Activated naive CD8-positive, alpha-beta T cell treated with anti-CD3 and anti-CD28 coated beads, Interleukin-2, amount 50 U/mL, for 24 hours (primary cell): ENCODE measurements at regions not wholly inside any gene's neighbourhood (a gene's known extent, or its start where the extent isn't known, plus 50 kb on each side); places are given as distances from the start of the nearest gene placed in this dataset.
"Not testable (repeated sequence)": the region's sequence is repeated elsewhere in the genome, so short reads cannot be mapped to it uniquely, and the experiment has no call there.

Experiments used
- ATAC-seq: fragments of 150-1000 bp; cut with Tn5 transposase; one replicate; pipeline ENCODE4 v1.10.0; 2021
- DNase-seq: peaks from one replicate; pipeline ENCODE4 v3.0.0; 2021
- H3K27ac Mint-ChIP-seq: one replicate; pipeline ENCODE4 v1.8.0; 2021; ENCODE audit warnings: mild to moderate bottlenecking, mixed read lengths
- H3K27me3 Mint-ChIP-seq: one replicate; pipeline ENCODE4 v1.8.0; 2021; ENCODE audit warnings: mixed read lengths
- H3K36me3 Mint-ChIP-seq: one replicate; pipeline ENCODE4 v1.8.0; 2021; ENCODE audit warnings: low read depth, mixed read lengths
- H3K4me1 Mint-ChIP-seq: one replicate; pipeline ENCODE4 v1.8.0; 2021; ENCODE audit warnings: mixed read lengths
- H3K4me3 Mint-ChIP-seq: one replicate; pipeline ENCODE4 v1.8.0; 2021; ENCODE audit warnings: mild to moderate bottlenecking, moderate library complexity, mixed read lengths
- H3K9me3 Mint-ChIP-seq: one replicate; pipeline ENCODE4 v1.8.0; 2021; ENCODE audit warnings: mixed read lengths

DNA sequence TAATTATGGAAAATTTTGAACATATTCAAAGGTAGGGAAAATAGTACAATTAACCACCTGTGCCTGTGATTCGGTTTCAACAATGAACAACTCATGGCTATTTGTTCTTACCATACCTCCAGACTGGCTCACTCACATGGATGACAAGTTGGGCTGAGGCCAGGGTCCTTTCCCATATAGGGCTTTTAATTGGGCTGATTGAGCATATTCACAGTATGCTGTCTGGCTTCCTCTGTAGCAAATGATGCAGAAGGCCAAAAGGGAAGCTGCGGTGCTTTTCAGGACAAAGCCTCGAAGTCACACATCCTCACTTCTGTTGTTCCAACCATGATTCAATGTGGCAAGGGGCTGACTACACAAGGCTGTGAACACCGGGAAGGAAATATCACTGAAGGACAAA is 297.5 kb upstream of the SLC16A7 start:
- Mint-ChIP-seq H3K27ac (no peak overlapping the region), H3K9me3 (peaks cover 18% of the 10 kb centered on the region), H3K4me3 (no peak overlapping the region), H3K4me1 (no peaks in the 10 kb centered on the region), H3K27me3 (no peaks in the 10 kb centered on the region), H3K36me3 (no peaks in the 10 kb centered on the region)
- no peak for ATAC-seq
- DNase-seq = no peak

DNA sequence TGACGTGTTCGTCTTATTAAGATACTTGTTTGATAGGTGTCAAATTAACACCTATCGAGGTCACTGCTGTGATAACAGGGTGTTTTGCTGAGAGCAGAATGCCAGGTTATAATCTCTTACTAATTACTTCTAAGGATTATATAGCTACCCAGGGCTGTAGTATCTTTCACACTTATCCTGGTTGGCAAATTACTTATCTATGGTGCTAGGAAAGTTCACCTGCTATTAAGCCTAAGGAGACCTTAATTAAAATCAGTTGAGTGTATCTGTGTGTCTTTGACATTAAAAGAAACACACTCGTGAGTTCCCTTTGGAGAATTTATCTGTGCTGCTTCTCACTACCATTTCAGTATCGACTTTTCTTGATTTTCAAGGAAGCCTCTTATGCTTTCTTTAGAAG is 301.6 kb upstream of the SLC16A7 start:
- H3K4me3 Mint-ChIP-seq = no peak overlapping the region
- H3K4me1 Mint-ChIP-seq = no peaks in the 10 kb centered on the region
- H3K27ac Mint-ChIP-seq = no peak overlapping the region
- no peaks in the 10 kb centered on the region for H3K27me3 Mint-ChIP-seq
- DNase-seq (no peak), ATAC-seq (no peak)
- H3K36me3 Mint-ChIP-seq = no peaks in the 10 kb centered on the region
- peaks cover 8% of the 10 kb centered on the region for H3K9me3 Mint-ChIP-seq

DNA sequence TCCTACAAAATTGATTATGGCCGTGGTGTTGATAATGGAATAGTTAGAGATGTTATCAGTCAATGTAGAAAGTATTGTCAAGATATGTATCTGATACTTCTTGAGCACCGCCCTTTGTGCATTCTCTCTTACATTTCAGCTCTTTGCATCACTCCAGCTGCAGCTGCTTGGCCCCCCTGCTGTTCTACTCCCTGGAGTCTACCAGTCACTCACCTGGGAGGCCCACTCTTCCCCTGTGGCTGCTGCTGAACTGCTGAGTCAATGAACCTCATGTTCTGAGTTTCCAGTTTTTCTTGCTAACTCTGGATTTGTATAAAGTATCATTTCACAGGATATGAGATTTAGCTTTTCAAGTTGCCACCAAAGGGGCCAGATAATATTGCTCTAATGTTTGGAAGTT is 312.8 kb upstream of the SLC16A7 start:
- no peak overlapping the region for H3K4me3 Mint-ChIP-seq
- H3K27ac Mint-ChIP-seq = no peak overlapping the region
- DNase-seq (no peak), ATAC-seq (no peak)
- no peaks in the 10 kb centered on the region for H3K36me3 Mint-ChIP-seq
- H3K27me3 Mint-ChIP-seq = no peaks in the 10 kb centered on the region
- no peaks in the 10 kb centered on the region for H3K9me3 Mint-ChIP-seq
- no peaks in the 10 kb centered on the region for H3K4me1 Mint-ChIP-seq

DNA sequence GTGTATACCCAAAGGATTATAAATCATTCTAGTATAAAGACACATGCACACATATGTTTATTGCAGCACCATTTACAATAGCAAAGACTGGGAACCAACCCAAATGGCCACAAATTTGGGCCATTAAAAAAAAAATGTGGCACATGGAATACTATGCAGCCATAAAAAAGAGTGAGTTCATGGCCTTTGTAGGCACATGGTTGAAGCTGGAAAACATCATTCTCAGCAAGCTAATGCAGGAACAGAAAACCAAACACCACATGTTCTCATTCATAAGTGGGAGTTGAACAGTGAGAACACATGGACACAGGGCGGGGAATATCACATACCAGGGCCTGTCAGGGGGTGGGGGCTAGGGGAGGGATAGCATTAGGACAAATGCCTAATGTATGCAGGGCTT is 322.3 kb upstream of the SLC16A7 start:
- ATAC-seq, H3K27ac Mint-ChIP-seq, DNase-seq, H3K36me3 Mint-ChIP-seq, H3K4me3 Mint-ChIP-seq, H3K27me3 Mint-ChIP-seq, H3K4me1 Mint-ChIP-seq: not testable (repeated sequence)
- H3K9me3 Mint-ChIP-seq = peaks cover 20% of the 10 kb centered on the region

DNA sequence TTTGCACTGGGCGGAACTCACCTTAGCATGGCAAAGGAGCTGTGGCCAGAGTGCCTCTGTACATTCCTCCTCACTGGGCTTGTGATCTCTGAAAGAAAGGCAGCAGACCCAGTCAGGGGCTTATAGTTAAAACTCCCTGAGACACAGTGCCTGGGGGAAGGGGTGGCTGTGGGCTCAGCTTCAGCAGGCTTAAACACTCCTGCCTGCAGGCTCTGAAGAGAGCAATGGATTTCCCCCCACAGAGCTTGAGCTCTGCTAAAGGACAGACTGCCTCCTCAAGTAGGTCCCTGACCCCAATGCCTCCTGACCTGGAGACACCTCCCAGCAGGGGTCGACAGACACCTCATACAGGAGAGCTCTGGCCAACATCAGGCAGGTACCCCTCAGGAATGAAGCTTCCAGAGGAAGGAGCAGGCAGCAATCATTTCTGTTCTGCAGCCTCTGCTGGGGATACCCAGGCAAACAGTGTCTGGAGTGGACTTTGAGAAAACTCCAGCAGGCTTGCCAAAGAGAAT is 327.5 kb upstream of the SLC16A7 start:
- Mint-ChIP-seq H3K36me3 (no peaks in the 10 kb centered on the region), H3K27ac (no peak overlapping the region), H3K9me3 (peaks cover 14% of the 10 kb centered on the region), H3K4me1 (no peaks in the 10 kb centered on the region), H3K27me3 (no peaks in the 10 kb centered on the region), H3K4me3 (no peak overlapping the region)
- DNase-seq (no peak), ATAC-seq (no peak)

DNA sequence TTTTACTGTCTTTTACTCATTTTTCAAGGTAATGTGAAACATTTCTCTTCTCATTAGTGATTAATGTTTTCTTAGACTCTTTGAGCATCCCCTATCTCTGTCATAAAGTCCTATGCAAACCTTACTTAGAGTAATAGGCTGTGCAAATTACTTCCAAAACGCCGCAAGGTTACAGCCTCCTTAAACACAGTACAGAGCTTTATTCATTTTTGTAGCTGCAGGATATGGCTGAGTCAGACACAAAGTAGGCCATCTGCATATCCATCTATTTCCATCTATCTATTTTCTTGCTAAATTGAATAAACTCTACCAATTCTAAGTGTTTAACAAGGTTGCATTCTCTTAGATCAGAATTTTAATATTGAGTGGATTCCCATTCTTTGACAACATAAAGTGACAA is 335.6 kb upstream of the SLC16A7 start:
- no peaks in the 10 kb centered on the region for H3K27me3 Mint-ChIP-seq
- ATAC-seq (no peak), DNase-seq (no peak)
- H3K4me3 Mint-ChIP-seq = no peak overlapping the region
- no peaks in the 10 kb centered on the region for H3K4me1 Mint-ChIP-seq
- H3K36me3 Mint-ChIP-seq = no peaks in the 10 kb centered on the region
- H3K27ac Mint-ChIP-seq = no peak overlapping the region
- H3K9me3 Mint-ChIP-seq = peaks cover 9% of the 10 kb centered on the region

DNA sequence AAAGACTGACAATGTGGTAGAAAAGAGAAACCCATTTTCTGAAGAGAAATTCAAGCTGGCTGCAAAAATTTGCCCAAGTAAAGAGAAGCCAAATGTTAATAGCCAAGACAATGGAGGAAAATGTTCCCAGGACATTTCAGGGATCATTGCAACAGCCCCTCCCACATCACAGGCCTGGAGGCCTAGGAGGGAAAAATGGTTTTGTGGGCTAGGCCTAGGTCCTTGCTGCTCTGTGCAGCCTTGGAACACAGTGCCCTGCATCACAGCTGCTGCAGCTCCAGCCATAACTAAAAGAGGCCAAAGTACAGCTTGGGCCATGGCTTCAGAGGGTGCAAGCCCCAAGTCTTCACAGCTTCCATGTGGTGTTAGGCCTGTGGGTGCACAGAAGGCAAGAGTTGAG is 332.4 kb upstream of the LRIG3 start:
- ATAC-seq = no peak
- no peak overlapping the region for H3K27ac Mint-ChIP-seq
- H3K9me3 Mint-ChIP-seq = peaks cover 25% of the 10 kb centered on the region
- DNase-seq = no peak
- no peaks in the 10 kb centered on the region for H3K4me1 Mint-ChIP-seq
- no peaks in the 10 kb centered on the region for H3K27me3 Mint-ChIP-seq
- no peak overlapping the region for H3K4me3 Mint-ChIP-seq
- H3K36me3 Mint-ChIP-seq = no peaks in the 10 kb centered on the region

DNA sequence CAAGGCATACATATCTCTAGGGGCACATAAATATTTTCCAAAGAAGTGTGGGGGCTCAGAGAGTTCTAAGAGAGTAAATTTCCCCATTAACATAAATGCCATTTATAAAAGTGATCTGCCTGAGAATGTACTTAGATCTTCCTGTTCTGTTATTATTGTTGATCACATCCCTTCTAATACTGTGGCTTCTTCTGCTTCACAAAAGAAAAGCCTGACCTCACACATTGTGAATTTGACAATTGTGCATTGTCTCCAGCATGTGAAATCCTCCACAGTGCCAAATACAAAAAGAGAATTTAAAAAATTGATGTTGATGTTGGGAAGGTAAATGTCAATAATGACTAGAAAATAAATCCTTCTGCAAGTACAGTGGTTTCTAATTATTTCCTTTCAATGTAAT is 330.5 kb upstream of the LRIG3 start:
- no peak for ATAC-seq
- DNase-seq = no peak
- no peaks in the 10 kb centered on the region for H3K4me1 Mint-ChIP-seq
- no peak overlapping the region for H3K27ac Mint-ChIP-seq
- no peaks in the 10 kb centered on the region for H3K27me3 Mint-ChIP-seq
- H3K36me3 Mint-ChIP-seq = no peaks in the 10 kb centered on the region
- H3K4me3 Mint-ChIP-seq = no peak overlapping the region
- peaks cover 28% of the 10 kb centered on the region for H3K9me3 Mint-ChIP-seq

DNA sequence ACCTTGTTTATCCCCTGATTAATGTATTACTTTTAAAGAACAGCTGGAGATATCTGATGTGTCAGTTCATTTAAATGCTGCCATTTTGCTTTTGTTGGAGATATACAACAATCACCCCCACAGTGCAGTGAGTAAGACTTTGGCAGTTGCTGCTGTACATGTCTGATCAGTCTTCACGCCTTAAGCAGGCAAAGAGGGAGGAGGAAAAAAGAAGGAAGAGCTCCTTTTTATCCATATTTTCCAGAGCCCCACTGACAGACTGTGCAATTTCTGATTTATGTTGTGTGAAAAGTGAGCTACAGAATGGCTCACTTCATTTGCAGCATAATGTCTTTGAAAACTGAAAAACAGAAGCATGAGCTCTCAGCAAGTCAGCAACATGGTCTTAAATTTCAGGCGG is 319.7 kb upstream of the LRIG3 start:
- no peaks in the 10 kb centered on the region for H3K36me3 Mint-ChIP-seq
- DNase-seq = no peak
- H3K9me3 Mint-ChIP-seq = no peaks in the 10 kb centered on the region
- no peak overlapping the region for H3K4me3 Mint-ChIP-seq
- no peak for ATAC-seq
- H3K4me1 Mint-ChIP-seq = no peaks in the 10 kb centered on the region
- H3K27ac Mint-ChIP-seq = no peak overlapping the region
- H3K27me3 Mint-ChIP-seq = no peaks in the 10 kb centered on the region

DNA sequence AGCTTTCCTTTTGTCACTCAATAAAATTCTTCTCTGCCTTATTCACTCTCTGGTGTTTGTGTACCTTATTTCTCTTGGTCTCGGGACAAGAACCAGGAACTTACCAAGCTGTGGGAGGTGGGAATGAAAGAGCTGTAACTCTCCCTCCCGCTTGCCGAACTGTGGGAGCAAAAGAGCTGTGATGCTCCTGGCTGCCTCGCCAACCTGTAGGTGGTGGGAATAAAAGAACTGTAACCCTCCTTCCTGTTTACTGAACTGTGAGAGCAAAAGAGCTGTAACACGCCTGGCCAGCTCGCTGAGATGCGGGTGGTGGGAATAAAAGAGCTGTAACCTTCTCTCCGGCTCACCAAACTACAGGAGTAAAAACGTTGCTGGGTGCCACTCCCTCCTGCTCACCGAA is 314.1 kb upstream of the LRIG3 start:
- no peaks in the 10 kb centered on the region for H3K4me1 Mint-ChIP-seq
- ATAC-seq (no peak), DNase-seq (no peak)
- H3K27me3 Mint-ChIP-seq = no peaks in the 10 kb centered on the region
- H3K27ac Mint-ChIP-seq = no peak overlapping the region
- H3K9me3 Mint-ChIP-seq = no peaks in the 10 kb centered on the region
- H3K36me3 Mint-ChIP-seq = no peaks in the 10 kb centered on the region
- H3K4me3 Mint-ChIP-seq = no peak overlapping the region

DNA sequence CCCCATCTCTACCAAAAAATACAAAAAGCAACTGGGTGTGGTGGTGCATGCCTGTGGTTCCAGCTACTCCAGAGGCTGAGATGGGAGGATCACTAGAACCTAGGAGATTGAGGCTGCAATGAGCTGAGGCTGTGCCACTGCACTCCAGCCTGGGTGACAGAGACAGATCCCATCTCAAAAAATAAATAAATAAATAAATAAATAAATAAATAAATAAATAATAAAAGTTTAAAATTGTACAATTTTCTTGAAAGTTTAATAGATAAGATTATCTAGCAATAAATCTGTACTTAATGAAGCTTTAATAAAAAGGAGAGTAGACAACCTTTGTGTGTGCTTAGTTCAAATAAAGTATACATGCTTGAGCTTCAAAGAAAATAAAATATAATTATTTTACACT is 310.0 kb upstream of the LRIG3 start:
- ATAC-seq = no peak

DNA sequence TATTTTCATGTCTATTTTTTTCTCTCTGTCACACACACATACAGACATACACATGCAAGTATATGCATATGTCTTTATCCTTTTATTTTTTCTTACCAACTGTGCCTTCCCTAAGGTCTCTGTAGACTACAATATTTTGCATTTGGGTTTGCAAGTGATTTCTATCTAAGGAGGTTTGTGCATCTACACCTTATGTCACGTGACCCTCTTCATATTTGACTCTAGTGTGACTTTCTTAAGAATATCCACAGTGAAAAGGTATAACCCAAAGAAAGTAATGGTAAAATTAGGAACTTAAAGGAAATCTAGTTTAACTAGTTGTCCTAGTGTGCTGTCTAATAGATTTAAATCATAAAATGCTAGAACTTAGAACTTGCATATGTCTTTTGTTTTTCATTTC is 298.8 kb upstream of the LRIG3 start:
- Mint-ChIP-seq H3K27me3 (no peaks in the 10 kb centered on the region), H3K9me3 (peaks cover 3% of the 10 kb centered on the region), H3K4me3 (no peak overlapping the region), H3K27ac (no peak overlapping the region), H3K36me3 (no peaks in the 10 kb centered on the region), H3K4me1 (no peaks in the 10 kb centered on the region)
- no peak for ATAC-seq
- DNase-seq = no peak

More for the DNA sequence above, 310.0 kb upstream of the LRIG3 start:
- no peaks in the 10 kb centered on the region for H3K27me3 Mint-ChIP-seq
- no peak overlapping the region for H3K27ac Mint-ChIP-seq
- no peaks in the 10 kb centered on the region for H3K36me3 Mint-ChIP-seq
- H3K4me3 Mint-ChIP-seq = no peak overlapping the region
- no peaks in the 10 kb centered on the region for H3K4me1 Mint-ChIP-seq
- peaks cover 6% of the 10 kb centered on the region for H3K9me3 Mint-ChIP-seq
- DNase-seq = no peak

DNA sequence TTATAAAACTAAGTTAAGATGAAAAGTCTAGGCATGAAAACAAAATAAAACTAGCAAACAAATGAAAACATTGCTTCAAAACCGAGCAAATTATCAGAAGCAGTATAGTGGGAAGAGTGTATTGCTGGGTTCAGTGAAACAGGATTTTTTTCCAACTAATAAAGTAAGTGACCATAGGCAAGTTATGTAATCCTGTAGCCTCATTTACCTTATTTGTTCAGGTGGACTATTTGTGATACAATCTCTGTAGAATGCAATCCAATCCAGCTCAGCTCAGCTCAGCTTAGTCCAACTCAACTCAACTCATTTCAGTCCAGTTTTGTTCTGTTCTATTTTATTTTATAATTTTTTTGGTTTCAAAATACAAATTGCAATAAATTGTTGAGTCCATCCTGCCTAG is 276.7 kb upstream of the LRIG3 start:
- H3K4me1 Mint-ChIP-seq = no peaks in the 10 kb centered on the region
- no peak overlapping the region for H3K27ac Mint-ChIP-seq
- DNase-seq (no peak), ATAC-seq (no peak)
- H3K9me3 Mint-ChIP-seq = no peaks in the 10 kb centered on the region
- H3K36me3 Mint-ChIP-seq = no peaks in the 10 kb centered on the region
- no peaks in the 10 kb centered on the region for H3K27me3 Mint-ChIP-seq
- no peak overlapping the region for H3K4me3 Mint-ChIP-seq

DNA sequence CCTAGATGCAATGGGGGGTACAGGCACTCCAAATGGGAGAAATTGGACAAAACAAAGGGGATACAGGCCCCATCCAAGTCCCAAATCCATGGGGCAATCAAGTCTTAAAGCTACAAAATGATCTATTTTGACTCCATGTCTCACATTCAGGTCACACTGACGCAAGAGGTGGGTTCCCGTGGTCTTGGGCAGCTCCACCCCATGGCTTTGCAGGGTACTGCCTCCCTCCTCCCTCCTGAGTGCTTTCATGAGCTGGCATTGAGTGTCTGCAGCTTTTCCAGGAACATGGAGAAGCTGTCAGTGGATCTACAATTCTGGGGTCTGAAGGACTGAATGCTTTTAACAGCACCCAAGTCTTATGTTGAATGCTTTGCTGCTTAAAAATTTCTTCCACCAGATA is 274.5 kb upstream of the LRIG3 start:
- Mint-ChIP-seq H3K27ac (no peak overlapping the region), H3K4me1 (no peaks in the 10 kb centered on the region), H3K36me3 (no peaks in the 10 kb centered on the region), H3K4me3 (no peak overlapping the region), H3K27me3 (no peaks in the 10 kb centered on the region), H3K9me3 (no peaks in the 10 kb centered on the region)
- ATAC-seq (no peak), DNase-seq (no peak)

DNA sequence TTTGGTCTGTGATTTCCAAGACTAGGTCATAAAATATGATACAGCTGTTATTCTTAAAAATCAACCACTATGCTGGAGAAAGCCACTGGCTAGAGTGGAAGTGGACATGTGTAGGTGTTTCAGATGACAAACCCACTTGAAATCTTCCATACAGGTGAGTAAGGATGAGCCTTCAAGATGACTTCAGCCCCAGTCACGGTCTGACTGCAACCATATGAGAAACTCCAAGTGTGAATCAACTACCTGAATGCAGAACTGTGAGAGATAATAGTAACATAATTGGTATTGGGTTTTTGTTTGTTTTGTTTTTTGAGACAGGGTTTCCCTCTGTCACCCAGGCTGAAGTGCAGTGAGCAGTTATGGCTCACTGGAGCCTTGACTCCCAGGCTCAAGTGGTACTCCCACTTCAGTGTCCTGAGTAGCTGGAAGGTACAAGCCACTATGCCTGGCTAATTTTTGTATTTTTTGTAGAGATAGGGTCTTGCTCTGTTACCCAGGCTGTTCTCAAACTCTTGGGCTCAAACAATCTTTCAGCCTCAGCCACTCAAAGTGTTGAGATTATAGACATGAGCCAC is 273.3 kb upstream of the LRIG3 start:
- no peaks in the 10 kb centered on the region for H3K36me3 Mint-ChIP-seq
- no peak overlapping the region for H3K4me3 Mint-ChIP-seq
- ATAC-seq (no peak), DNase-seq (no peak)
- H3K9me3 Mint-ChIP-seq = no peaks in the 10 kb centered on the region
- H3K27me3 Mint-ChIP-seq = no peaks in the 10 kb centered on the region
- no peak overlapping the region for H3K27ac Mint-ChIP-seq
- H3K4me1 Mint-ChIP-seq = no peaks in the 10 kb centered on the region

DNA sequence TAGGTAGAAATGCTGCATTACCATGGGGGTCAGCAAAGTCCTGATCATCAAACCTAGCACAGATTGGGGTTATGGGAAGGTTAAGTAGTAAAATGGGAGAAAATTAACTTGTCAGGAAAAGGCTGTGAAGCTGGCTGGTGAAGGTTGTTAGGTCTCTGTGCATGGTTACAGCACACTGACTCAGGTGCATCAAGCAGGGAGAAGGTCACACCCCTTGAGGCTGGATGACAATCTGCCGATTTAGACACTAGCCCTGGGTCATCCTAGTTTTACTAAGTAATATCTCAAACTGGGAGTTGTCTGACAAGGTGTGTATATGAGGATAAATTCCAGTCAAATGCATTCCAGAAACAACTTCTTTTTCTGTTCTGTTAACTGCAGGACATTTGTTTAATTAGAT is 271.1 kb upstream of the LRIG3 start:
- no peak overlapping the region for H3K4me3 Mint-ChIP-seq
- DNase-seq (no peak), ATAC-seq (no peak)
- no peaks in the 10 kb centered on the region for H3K27me3 Mint-ChIP-seq
- no peaks in the 10 kb centered on the region for H3K4me1 Mint-ChIP-seq
- H3K9me3 Mint-ChIP-seq = no peaks in the 10 kb centered on the region
- H3K27ac Mint-ChIP-seq = no peak overlapping the region
- no peaks in the 10 kb centered on the region for H3K36me3 Mint-ChIP-seq
